ENCODE measurements at regions not wholly inside any gene's neighbourhood (a gene's known extent, or its start where the extent isn't known, plus 50 kb on each side); places are given as distances from the start of the nearest gene placed in this dataset.

- no peak for TF ChIP-seq CTCF (IDR thresholded peaks at IDR 0.05; ENCODE audit: low read depth, low read length)
- no peak overlapping the region for H3K4me3 ChIP-seq
- H3K36me3 ChIP-seq, result no peaks in the 10 kb centered on the region
- H3K9me3 ChIP-seq (ENCODE audit: low read depth), result no peaks in the 10 kb centered on the region
- DNase-seq (ENCODE audit: low read depth in 1 of 2, low spot score in 1 of 2), result no peak
- H3K4me1 ChIP-seq (ENCODE audit: low read depth), result no peaks in the 10 kb centered on the region
- H3K27ac ChIP-seq, result no peak overlapping the region
- H3K27me3 ChIP-seq, result no peaks in the 10 kb centered on the region
Measured at GRCh38 chr3:78015856-78016255, 976.0 kb downstream of the ROBO2 start.

GRCh38 chr3:78021710-78022109 is 981.8 kb downstream of the ROBO2 start:
- Histone ChIP-seq H3K36me3 (no peaks in the 10 kb centered on the region), H3K27me3 (no peaks in the 10 kb centered on the region), H3K4me1 (ENCODE audit: low read depth) (no peaks in the 10 kb centered on the region), H3K9me3 (ENCODE audit: low read depth) (no peaks in the 10 kb centered on the region), H3K4me3 (no peak overlapping the region), H3K27ac (no peak overlapping the region)
- TF ChIP-seq CTCF (IDR thresholded peaks at IDR 0.05; ENCODE audit: low read depth, low read length), result no peak
- DNase-seq (ENCODE audit: low read depth in 1 of 2, low spot score in 1 of 2), result no peak

GRCh38 chr3:78022232-78022631 is 982.3 kb downstream of the ROBO2 start:
- Histone ChIP-seq H3K36me3 (no peaks in the 10 kb centered on the region), H3K27ac (no peak overlapping the region), H3K4me1 (ENCODE audit: low read depth) (no peaks in the 10 kb centered on the region), H3K9me3 (ENCODE audit: low read depth) (no peaks in the 10 kb centered on the region), H3K4me3 (no peak overlapping the region), H3K27me3 (no peaks in the 10 kb centered on the region)
- DNase-seq (ENCODE audit: low read depth in 1 of 2, low spot score in 1 of 2), result no peak
- TF ChIP-seq CTCF (IDR thresholded peaks at IDR 0.05; ENCODE audit: low read depth, low read length), result no peak

- no peak for TF ChIP-seq CTCF (IDR thresholded peaks at IDR 0.05; ENCODE audit: low read depth, low read length)
- no peaks in the 10 kb centered on the region for H3K9me3 ChIP-seq (ENCODE audit: low read depth)
- H3K27ac ChIP-seq, result no peak overlapping the region
Measured at GRCh38 chr3:78023257-78023656, 983.4 kb downstream of the ROBO2 start.

GRCh38 chr3:78025916-78026315 is 986.0 kb downstream of the ROBO2 start:
- H3K27me3 ChIP-seq, result no peaks in the 10 kb centered on the region
- H3K4me1 ChIP-seq (ENCODE audit: low read depth), result no peaks in the 10 kb centered on the region
- no peak for TF ChIP-seq CTCF (IDR thresholded peaks at IDR 0.05; ENCODE audit: low read depth, low read length)
- no peak overlapping the region for H3K4me3 ChIP-seq
- no peak for DNase-seq (ENCODE audit: low read depth in 1 of 2, low spot score in 1 of 2)
- H3K27ac ChIP-seq, result no peak overlapping the region
- H3K9me3 ChIP-seq (ENCODE audit: low read depth), result no peaks in the 10 kb centered on the region
- H3K36me3 ChIP-seq, result no peaks in the 10 kb centered on the region

More at GRCh38 chr3:78023257-78023656, 983.4 kb downstream of the ROBO2 start:
- H3K4me1 ChIP-seq (ENCODE audit: low read depth), result no peaks in the 10 kb centered on the region
- no peak for DNase-seq (ENCODE audit: low read depth in 1 of 2, low spot score in 1 of 2)
- no peak overlapping the region for H3K4me3 ChIP-seq
- H3K36me3 ChIP-seq, result no peaks in the 10 kb centered on the region
- no peaks in the 10 kb centered on the region for H3K27me3 ChIP-seq

GRCh38 chr3:78026318-78026828 is 986.5 kb downstream of the ROBO2 start:
- no peaks in the 10 kb centered on the region for H3K27me3 ChIP-seq
- H3K4me1 ChIP-seq (ENCODE audit: low read depth), result no peaks in the 10 kb centered on the region
- TF ChIP-seq CTCF (IDR thresholded peaks at IDR 0.05; ENCODE audit: low read depth, low read length), result no peak
- DNase-seq (ENCODE audit: low read depth in 1 of 2, low spot score in 1 of 2), result no peak
- H3K27ac ChIP-seq, result no peak overlapping the region
- no peak overlapping the region for H3K4me3 ChIP-seq
- H3K36me3 ChIP-seq, result no peaks in the 10 kb centered on the region
- no peaks in the 10 kb centered on the region for H3K9me3 ChIP-seq (ENCODE audit: low read depth)

Measured in cardiac muscle cell (in vitro differentiated cells and primary cell).